Trophoblast cell (in vitro differentiated cells and primary cell): ENCODE measurements at regions not wholly inside any gene's neighbourhood (a gene's known extent, or its start where the extent isn't known, plus 50 kb on each side); places are given as distances from the start of the nearest gene placed in this dataset.

ENCODE experiments used
- DNase-seq, 2 donors: peaks; one replicate each; pipeline ENCODE4 v3.0.0-alpha.2; 2016
- H2AFZ ChIP-seq: 2 replicates; pipeline ENCODE4 v1.6.1; 2013; ENCODE audit warnings: low read length, moderate library complexity, mild to moderate bottlenecking; ENCODE audit not compliant: insufficient read depth, poor library complexity
- H2AK5ac ChIP-seq: 2 replicates; pipeline ENCODE4 v1.6.1; 2013; ENCODE audit warnings: mild to moderate bottlenecking, low read length
- H2BK120ac ChIP-seq: 2 replicates; pipeline ENCODE4 v1.6.1; 2013; ENCODE audit warnings: low read length, mild to moderate bottlenecking, moderate library complexity; ENCODE audit not compliant: insufficient read depth, poor library complexity
- H2BK12ac ChIP-seq: 2 replicates; pipeline ENCODE4 v1.6.1; 2013; ENCODE audit warnings: mild to moderate bottlenecking, low read length, moderate library complexity
- H2BK5ac ChIP-seq: 2 replicates; pipeline ENCODE4 v1.6.1; 2013; ENCODE audit warnings: low read length, low read depth, moderate library complexity, mild to moderate bottlenecking; ENCODE audit not compliant: poor library complexity
- H3K14ac ChIP-seq: 2 replicates; pipeline ENCODE4 v1.6.1; 2013; ENCODE audit warnings: mild to moderate bottlenecking, low read length
- H3K18ac ChIP-seq: 2 replicates; pipeline ENCODE4 v1.6.1; 2013; ENCODE audit warnings: mild to moderate bottlenecking, low read length
- H3K23ac ChIP-seq: 2 replicates; pipeline ENCODE4 v1.6.1; 2013; ENCODE audit warnings: low read length
- H3K27ac ChIP-seq: 2 replicates; pipeline ENCODE4 v1.5.1; 2013; ENCODE audit warnings: low read depth, mild to moderate bottlenecking, inconsistent platforms, low read length, moderate library complexity
- H3K27me3 ChIP-seq: 2 replicates; pipeline ENCODE4 v1.6.1; 2013; ENCODE audit warnings: inconsistent platforms, mild to moderate bottlenecking, low read length, moderate library complexity; ENCODE audit not compliant: insufficient read depth
- H3K36me3 ChIP-seq, 2 experiments: 1 replicate in 1 of 2; 2 replicates in 1 of 2; pipeline ENCODE4 v1.6.1; 2013; ENCODE audit warnings: low read length in 2 of 2, mild to moderate bottlenecking in 2 of 2, moderate library complexity in 1 of 2; ENCODE audit not compliant: insufficient read depth in 2 of 2, control insufficient read depth in 1 of 2
- H3K4ac ChIP-seq: 2 replicates; pipeline ENCODE4 v1.6.1; 2013; ENCODE audit warnings: low read depth, mild to moderate bottlenecking, low read length, moderate library complexity
- H3K4me1 ChIP-seq, 2 experiments: 1 replicate in 1 of 2; 2 replicates in 1 of 2; pipeline ENCODE4 v1.6.1; 2013; ENCODE audit warnings: low read length in 2 of 2, mild to moderate bottlenecking in 2 of 2, moderate library complexity in 1 of 2; ENCODE audit not compliant: insufficient read depth in 2 of 2, control insufficient read depth in 1 of 2
- H3K4me2 ChIP-seq: 2 replicates; pipeline ENCODE4 v1.6.1; 2013; ENCODE audit warnings: inconsistent platforms, mild to moderate bottlenecking, low read length, moderate library complexity
- H3K4me3 ChIP-seq: 2 replicates; pipeline ENCODE4 v1.5.1; 2013; ENCODE audit warnings: mild to moderate bottlenecking, low read depth, low read length, inconsistent platforms
- H3K79me1 ChIP-seq: one replicate; pipeline ENCODE4 v1.6.1; 2013; ENCODE audit warnings: low read length
- H3K79me2 ChIP-seq: 2 replicates; pipeline ENCODE4 v1.6.1; 2013; ENCODE audit warnings: low read length, mild to moderate bottlenecking; ENCODE audit not compliant: control insufficient read depth, insufficient read depth, poor library complexity
- H3K9ac ChIP-seq: 2 replicates; pipeline ENCODE4 v1.6.1; 2013; ENCODE audit warnings: mild to moderate bottlenecking, low read length
- H3K9me3 ChIP-seq: 2 replicates; pipeline ENCODE4 v1.6.1; 2013; ENCODE audit warnings: low read depth, mild to moderate bottlenecking, control low read depth, inconsistent platforms, low read length; ENCODE audit not compliant: insufficient read depth
- H4K12ac ChIP-seq: 2 replicates; pipeline ENCODE4 v1.6.1; 2013; ENCODE audit warnings: low read depth, mild to moderate bottlenecking, low read length, moderate library complexity
- H4K8ac ChIP-seq: 2 replicates; pipeline ENCODE4 v1.6.1; 2013; ENCODE audit warnings: low read depth, mild to moderate bottlenecking, low read length, moderate library complexity
- H4K91ac ChIP-seq: one replicate; pipeline ENCODE4 v1.6.1; 2013; ENCODE audit warnings: low read depth, mild to moderate bottlenecking, low read length, moderate library complexity
- WGBS: extraction: QIAGEN DNeasy Blood & Tissue Kit; methylation state at CpG from one replicate; pipeline ENCODE4 v1.1.7; 2013; ENCODE audit warnings: missing lambda C conversion rate; ENCODE audit not compliant: insufficient read length, insufficient coverage; ENCODE audit errors: extremely low coverage; 5-methylcytosine and 5-hydroxymethylcytosine counted together

- H3K27me3 ChIP-seq = no peaks in the 10 kb centered on the region
- H3K23ac ChIP-seq = no peak overlapping the region
- H3K14ac ChIP-seq = no peak overlapping the region
- H3K4me3 ChIP-seq = no peak overlapping the region
- no peak overlapping the region for H2AFZ ChIP-seq
- H4K12ac ChIP-seq = no peak overlapping the region
- WGBS = no CpG with 5 or more reads among the region's 2 CpGs
- H3K79me2 ChIP-seq = no peaks in the 10 kb centered on the region
- H4K8ac ChIP-seq = no peak overlapping the region
- H3K27ac ChIP-seq = no peak overlapping the region
- no peak overlapping the region for H2AK5ac ChIP-seq
- no peak overlapping the region for H2BK120ac ChIP-seq
- no peaks in the 10 kb centered on the region for H3K4me1 ChIP-seq
- H4K91ac ChIP-seq = no peak overlapping the region
- H3K4ac ChIP-seq = no peak overlapping the region
- H3K18ac ChIP-seq = no peak overlapping the region
- H2BK5ac ChIP-seq = no peak overlapping the region
- no peak overlapping the region for H3K4me2 ChIP-seq
- no peaks in the 10 kb centered on the region for H3K79me1 ChIP-seq
- H3K36me3 ChIP-seq = no peaks in the 10 kb centered on the region
- H3K9ac ChIP-seq = no peak overlapping the region
- no peak for DNase-seq
- H2BK12ac ChIP-seq = no peak overlapping the region
- peaks cover 4% of the 10 kb centered on the region for H3K9me3 ChIP-seq
Measured at GRCh38 chr6:147071776-147072175, 132.4 kb upstream of the STXBP5 start.

- Histone ChIP-seq H4K91ac (no peak overlapping the region), H2AFZ (no peak overlapping the region), H4K8ac (no peak overlapping the region), H3K4me3 (no peak overlapping the region), H3K27ac (no peak overlapping the region), H3K79me2 (no peaks in the 10 kb centered on the region), H2BK12ac (no peak overlapping the region), H3K4me2 (no peak overlapping the region), H3K27me3 (no peaks in the 10 kb centered on the region), H3K14ac (no peak overlapping the region), H3K9ac (no peak overlapping the region), H3K4me1 (peaks cover 4 to 5% of the 10 kb centered on the region in 2 experiments), H3K23ac (no peak overlapping the region), H2AK5ac (no peak overlapping the region), H3K79me1 (no peaks in the 10 kb centered on the region), H2BK120ac (no peak overlapping the region), H3K4ac (no peak overlapping the region), H3K9me3 (no peaks in the 10 kb centered on the region), H3K18ac (no peak overlapping the region), H3K36me3 (no peaks in the 10 kb centered on the region), H4K12ac (no peak overlapping the region), H2BK5ac (no peak overlapping the region)
- WGBS = no CpG with 5 or more reads among the region's 1 CpG
- no peak for DNase-seq
Measured at GRCh38 chr6:147075381-147075780, 128.8 kb upstream of the STXBP5 start.

- no CpG with 5 or more reads among the region's 5 CpGs for WGBS
- H2BK120ac ChIP-seq = no peak overlapping the region
- no peak overlapping the region for H2AK5ac ChIP-seq
- no peak overlapping the region for H4K12ac ChIP-seq
- H3K36me3 ChIP-seq = no peaks in the 10 kb centered on the region
- no peak overlapping the region for H2BK5ac ChIP-seq
- no peak overlapping the region for H4K91ac ChIP-seq
- H3K4me3 ChIP-seq = no peak overlapping the region
- H2AFZ ChIP-seq = no peak overlapping the region
- peaks cover 4 to 11% of the 10 kb centered on the region in 2 experiments for H3K4me1 ChIP-seq
- no peak overlapping the region for H4K8ac ChIP-seq
- no peak for DNase-seq
- H3K79me1 ChIP-seq = no peaks in the 10 kb centered on the region
- H3K79me2 ChIP-seq = no peaks in the 10 kb centered on the region
- no peaks in the 10 kb centered on the region for H3K9me3 ChIP-seq
- no peak overlapping the region for H3K9ac ChIP-seq
- no peak overlapping the region for H3K4me2 ChIP-seq
- peak overlapping the region; percentile 60 for H2BK12ac ChIP-seq
- peak overlapping the region; percentile 61 for H3K18ac ChIP-seq
- no peak overlapping the region for H3K23ac ChIP-seq
- peak overlapping the region; percentile 60 for H3K14ac ChIP-seq
- H3K4ac ChIP-seq = no peak overlapping the region
- no peak overlapping the region for H3K27ac ChIP-seq
- no peaks in the 10 kb centered on the region for H3K27me3 ChIP-seq
Measured at GRCh38 chr6:147077251-147077650, 127.0 kb upstream of the STXBP5 start.

GRCh38 chr6:147078106-147078505 lies 126.1 kb upstream of the STXBP5 start:
- no peak overlapping the region for H3K9ac ChIP-seq
- no peaks in the 10 kb centered on the region for H3K79me1 ChIP-seq
- no peak overlapping the region for H2AFZ ChIP-seq
- peaks cover 4 to 11% of the 10 kb centered on the region in 2 experiments for H3K4me1 ChIP-seq
- H3K4ac ChIP-seq = no peak overlapping the region
- H2BK12ac ChIP-seq = no peak overlapping the region
- no peak overlapping the region for H3K14ac ChIP-seq
- no peak overlapping the region for H3K23ac ChIP-seq
- H3K79me2 ChIP-seq = no peaks in the 10 kb centered on the region
- H2BK5ac ChIP-seq = no peak overlapping the region
- no peak overlapping the region for H3K18ac ChIP-seq
- H2AK5ac ChIP-seq = no peak overlapping the region
- no peak overlapping the region for H3K27ac ChIP-seq
- DNase-seq = no peak
- H3K36me3 ChIP-seq = no peaks in the 10 kb centered on the region
- H4K8ac ChIP-seq = no peak overlapping the region
- no CpG with 5 or more reads among the region's 2 CpGs for WGBS
- no peaks in the 10 kb centered on the region for H3K9me3 ChIP-seq
- no peaks in the 10 kb centered on the region for H3K27me3 ChIP-seq
- H3K4me2 ChIP-seq = no peak overlapping the region
- no peak overlapping the region for H4K91ac ChIP-seq
- no peak overlapping the region for H4K12ac ChIP-seq
- H2BK120ac ChIP-seq = no peak overlapping the region
- no peak overlapping the region for H3K4me3 ChIP-seq
